Esophagus squamous epithelium (tissue), 5 donors: ENCODE measurements at regions not wholly inside any gene's neighbourhood (a gene's known extent, or its start where the extent isn't known, plus 50 kb on each side); places are given as distances from the start of the nearest gene placed in this dataset.
A peak's percentile ranks its signal among the peaks of the same experiment; 100 is the strongest.

ENCODE experiments used
- DNase-seq: peaks from one replicate; lab custom pipeline; 2025; lab: John Stamatoyannopoulos, UW
- H3K27ac ChIP-seq, 4 donors: fragments of 200-600 bp; sonication (generic); one replicate each; pipeline ENCODE4 v1.5.1; 2016 to 2019; ENCODE audit warnings: mild to moderate bottlenecking in 1 of 4
- H3K27me3 ChIP-seq, 4 donors: fragments of 200-600 bp; sonication (generic); 1 replicate in 3 of 4; 2 replicates in 1 of 4; pipeline versions ENCODE4 v1.5.1 to v1.6.0; 2017 to 2021; ENCODE audit warnings: antibody characterized with exemption in 1 of 4
- H3K36me3 ChIP-seq, 3 donors: fragments of 200-600 bp; sonication (generic); one replicate each; pipeline ENCODE4 v1.5.1; 2016 to 2019
- H3K4me1 ChIP-seq, 3 donors: fragments of 200-600 bp; sonication (generic); one replicate each; pipeline ENCODE4 v1.5.1; 2017 to 2019
- H3K4me3 ChIP-seq, 4 donors: fragments of 200-600 bp; sonication (generic); 1 replicate in 3 of 4; 2 replicates in 1 of 4; pipeline ENCODE4 v1.5.1; 2016 to 2019; ENCODE audit warnings: mild to moderate bottlenecking in 2 of 4, moderate library complexity in 1 of 4
- H3K9me3 ChIP-seq, 3 donors: fragments of 200-600 bp; sonication (generic); one replicate each; pipeline ENCODE4 v1.5.1; 2016 to 2019
- POLR2A ChIP-seq, 4 donors: fragments of 450-650 bp; IDR thresholded peaks; one replicate each; pipeline ENCODE4 v1.6.1; 2017; ENCODE audit warnings: antibody characterized with exemption in 4 of 4, mild to moderate bottlenecking in 4 of 4, moderate library complexity in 3 of 4
- WGBS, 2 donors: methylation state at CpG; one replicate each; pipeline ENCODE4 v1.1.5; 2018; 5-methylcytosine and 5-hydroxymethylcytosine counted together
- intact Hi-C: fragments of 100-400 bp; cut with DNase I; formaldehyde crosslinking; loops from one replicate; pipeline ENCODE4 v1.15.0; 2022
- TF ChIP-seq, protein P1 (sequence below), 6 experiments: fragments of 450-650 bp in 4 of 6; fragments of 200-600 bp in 2 of 6; sonication (generic) in 2 of 6; IDR thresholded peaks; one replicate each; pipeline ENCODE4 v1.5.1; 2016 to 2019; ENCODE audit warnings: antibody characterized with exemption in 6 of 6, mild to moderate bottlenecking in 4 of 6, moderate library complexity in 4 of 6
- donor health status: DM: yes; HTN: yes; CAD: no.

GRCh38 chrX:69024161-69024736 is 141.0 kb downstream of the PJA1 start:
- no peak overlapping the region for H3K4me3 ChIP-seq
- no peak for TF ChIP-seq POLR2A (IDR thresholded peaks at IDR 0.05)
- TF ChIP-seq, protein P1, sequence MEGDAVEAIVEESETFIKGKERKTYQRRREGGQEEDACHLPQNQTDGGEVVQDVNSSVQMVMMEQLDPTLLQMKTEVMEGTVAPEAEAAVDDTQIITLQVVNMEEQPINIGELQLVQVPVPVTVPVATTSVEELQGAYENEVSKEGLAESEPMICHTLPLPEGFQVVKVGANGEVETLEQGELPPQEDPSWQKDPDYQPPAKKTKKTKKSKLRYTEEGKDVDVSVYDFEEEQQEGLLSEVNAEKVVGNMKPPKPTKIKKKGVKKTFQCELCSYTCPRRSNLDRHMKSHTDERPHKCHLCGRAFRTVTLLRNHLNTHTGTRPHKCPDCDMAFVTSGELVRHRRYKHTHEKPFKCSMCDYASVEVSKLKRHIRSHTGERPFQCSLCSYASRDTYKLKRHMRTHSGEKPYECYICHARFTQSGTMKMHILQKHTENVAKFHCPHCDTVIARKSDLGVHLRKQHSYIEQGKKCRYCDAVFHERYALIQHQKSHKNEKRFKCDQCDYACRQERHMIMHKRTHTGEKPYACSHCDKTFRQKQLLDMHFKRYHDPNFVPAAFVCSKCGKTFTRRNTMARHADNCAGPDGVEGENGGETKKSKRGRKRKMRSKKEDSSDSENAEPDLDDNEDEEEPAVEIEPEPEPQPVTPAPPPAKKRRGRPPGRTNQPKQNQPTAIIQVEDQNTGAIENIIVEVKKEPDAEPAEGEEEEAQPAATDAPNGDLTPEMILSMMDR (IDR thresholded peaks at IDR 0.05): no peak
- WGBS, 2 donors: 68 to 69% methylated on average over 3 of the region's 10 CpGs
- intact Hi-C loops: no loop called here
- H3K4me1 ChIP-seq: peaks cover 0 to 48% (median 8%) of the 10 kb centered on the region in 3 donors
- H3K27ac ChIP-seq: peak overlapping the region in 3 of 4 donors; percentile 10 to 65 (median 36)
- no peaks in the 10 kb centered on the region for H3K36me3 ChIP-seq
- no peak for DNase-seq
- no peaks in the 10 kb centered on the region for H3K9me3 ChIP-seq
- no peaks in the 10 kb centered on the region for H3K27me3 ChIP-seq

GRCh38 chrX:69022430-69022829 is 142.8 kb downstream of the PJA1 start:
- Histone ChIP-seq H3K27me3 (no peaks in the 10 kb centered on the region), H3K27ac (no peak overlapping the region), H3K36me3 (no peaks in the 10 kb centered on the region), H3K9me3 (no peaks in the 10 kb centered on the region), H3K4me3 (no peak overlapping the region), H3K4me1 (peaks cover 0 to 34% (median 5%) of the 10 kb centered on the region in 3 donors)
- no peak for DNase-seq
- no peak for TF ChIP-seq POLR2A (IDR thresholded peaks at IDR 0.05)
- TF ChIP-seq, protein P1 (IDR thresholded peaks at IDR 0.05): no peak
- intact Hi-C loops: no loop called here

DNA sequence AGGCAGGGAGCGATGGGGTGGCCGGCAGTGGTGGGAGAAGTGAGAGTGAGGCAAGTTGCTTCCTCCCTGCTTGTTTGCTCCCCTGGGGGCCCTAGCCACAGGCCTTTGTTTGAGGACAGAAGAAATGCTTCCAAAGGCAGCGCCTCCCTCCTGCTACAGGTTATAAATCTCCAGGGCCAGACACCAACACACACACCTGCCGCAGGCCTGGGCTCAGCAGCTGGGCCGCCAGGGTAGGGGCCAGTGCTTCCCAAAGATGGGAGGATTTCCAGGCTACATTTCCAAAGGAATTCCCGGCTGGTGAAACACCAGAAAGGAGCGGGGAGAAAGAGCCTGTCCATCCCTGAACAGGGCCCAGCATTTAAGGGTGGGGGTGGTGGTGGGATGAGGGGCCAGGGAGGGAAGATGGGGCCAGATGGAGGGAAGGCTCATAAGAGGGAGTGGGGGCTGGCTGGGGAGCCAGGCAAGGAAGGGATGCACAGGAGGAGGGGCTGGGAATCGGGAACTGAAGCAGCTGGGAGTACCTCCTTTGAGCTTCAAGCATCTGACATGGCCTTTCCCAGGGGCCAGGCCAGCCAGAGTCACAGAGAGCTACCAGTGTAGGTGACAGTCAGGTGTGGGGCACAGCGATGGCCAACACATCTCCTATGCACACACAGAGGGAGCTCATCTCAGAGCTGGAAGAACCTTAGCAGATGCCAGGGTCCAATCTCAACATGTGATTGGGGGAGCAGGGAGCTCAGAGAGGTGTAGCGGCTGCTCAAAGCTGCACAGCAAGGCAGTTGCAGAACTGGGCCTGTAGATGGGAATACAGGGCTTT is 143.9 kb downstream of the PJA1 start:
- H3K27me3 ChIP-seq: no peaks in the 10 kb centered on the region
- DNase-seq: no peak
- H3K9me3 ChIP-seq: no peaks in the 10 kb centered on the region
- peaks cover 0 to 31% (median 4%) of the 10 kb centered on the region in 3 donors for H3K4me1 ChIP-seq
- no peak overlapping the region for H3K4me3 ChIP-seq
- H3K36me3 ChIP-seq: no peaks in the 10 kb centered on the region
- no peak for TF ChIP-seq POLR2A (IDR thresholded peaks at IDR 0.05)
- TF ChIP-seq, protein P1 (IDR thresholded peaks at IDR 0.05): no peak
- intact Hi-C loops: no loop called here
- WGBS, 2 donors: 67 to 84% methylated on average over 5 to 7 of the region's 10 CpGs
- no peak overlapping the region for H3K27ac ChIP-seq

GRCh38 chrX:69020316-69020715 is 144.9 kb downstream of the PJA1 start:
- Histone ChIP-seq H3K9me3 (no peaks in the 10 kb centered on the region), H3K27ac (no peak overlapping the region), H3K4me1 (peaks cover 0 to 31% (median 6%) of the 10 kb centered on the region in 3 donors), H3K36me3 (no peaks in the 10 kb centered on the region), H3K4me3 (no peak overlapping the region), H3K27me3 (no peaks in the 10 kb centered on the region)
- TF ChIP-seq, protein P1 (IDR thresholded peaks at IDR 0.05): no peak
- no peak for DNase-seq
- intact Hi-C loops: no loop called here
- WGBS, 2 donors: 45% methylated on average over 3 of the region's 3 CpGs; no CpG with 5 or more reads in 1 of the 2 donors
